GM12878 (cell line): ENCODE measurements at regions not wholly inside any gene's neighbourhood (a gene's known extent, or its start where the extent isn't known, plus 50 kb on each side); places are given as distances from the start of the nearest gene placed in this dataset.

Experiments used
- ATAC-seq: fragments of 200-7000 bp; cut with Tn5 transposase; 3 replicates; pipeline ENCODE4 v1.9.1; 2020; ENCODE audit warnings: mild to moderate bottlenecking, moderate library complexity
- BruUV-seq: library from RNA; stranded (reverse); fragments of 400-500 nt; replicated peaks from 2 replicates; lab custom pipeline; 2021; lab: Mats Ljungman, UMichigan
- CTCF ChIA-PET: fragments of 300-600 bp; sonication (Branson Sonifier 250); formaldehyde crosslinking; extraction: SDS; loops from one replicate; lab custom pipeline; 2021; ENCODE audit warnings: inconsistent platforms; lab: Yijun Ruan, JAX
- POLR2A ChIA-PET: fragments of 350-600 bp; formaldehyde crosslinking; extraction: SDS; loops from one replicate; lab custom pipeline; 2021; ENCODE audit warnings: inconsistent platforms; lab: Charles Lee
- RAD21 ChIA-PET: fragments of 300-600 bp; sonication (Branson Sonifier 250); formaldehyde crosslinking; loops from one replicate; lab custom pipeline; 2023; ENCODE audit warnings: antibody characterized with exemption; ENCODE audit not compliant: unreplicated experiment; lab: Charles Lee
- SMC1A ChIA-PET: fragments of 300-600 bp; sonication (Branson Sonifier 250); formaldehyde crosslinking; loops from one replicate; lab custom pipeline; 2023; ENCODE audit not compliant: unreplicated experiment, uncharacterized antibody; lab: Charles Lee
- DNase-seq: peaks from one replicate; pipeline ENCODE4 v3.0.0-alpha.2; 2011; ENCODE audit warnings: low read depth, low spot score
- FAIRE-seq: peaks from 3 replicates; lab custom pipeline; 2011; peaks lifted over from hg19 to GRCh38; lab: Jason Lieb, UNC
- H2AFZ ChIP-seq: 2 replicates; pipeline ENCODE4 v1.6.0; 2011; ENCODE audit warnings: low read depth, low read length, control low read depth; ENCODE audit not compliant: control insufficient read depth
- H3K27ac ChIP-seq: 2 replicates; pipeline ENCODE4 v1.5.1; 2011; ENCODE audit warnings: control low read depth; ENCODE audit not compliant: control insufficient read depth, insufficient read depth
- H3K27me3 ChIP-seq, 2 experiments: replicated peaks in 1 of 2; 2 replicates each; pipeline versions ENCODE4 v1.6.0 to v1.6.1; 2011; ENCODE audit warnings: low read length in 1 of 2; ENCODE audit not compliant: control insufficient read depth in 2 of 2, insufficient read depth in 2 of 2
- H3K36me3 ChIP-seq, 2 experiments: 2 replicates each; pipeline ENCODE4 v1.5.1; 2011; ENCODE audit warnings: low read length in 1 of 2; ENCODE audit not compliant: control insufficient read depth in 2 of 2, insufficient read depth in 2 of 2
- H3K4me1 ChIP-seq: 2 replicates; pipeline ENCODE4 v1.6.1; 2011; ENCODE audit warnings: mild to moderate bottlenecking, low read length, moderate library complexity, mixed read lengths; ENCODE audit not compliant: control insufficient read depth, insufficient read depth
- H3K4me2 ChIP-seq: 2 replicates; pipeline ENCODE4 v1.6.0; 2011; ENCODE audit warnings: control low read depth; ENCODE audit not compliant: control insufficient read depth, insufficient read depth
- H3K4me3 ChIP-seq: fragments of 200-600 bp; sonication (generic); 2 replicates; pipeline ENCODE4 v1.5.1; 2016
- H3K79me2 ChIP-seq: 2 replicates; pipeline ENCODE4 v1.6.0; 2011; ENCODE audit warnings: low read length; ENCODE audit not compliant: control insufficient read depth, insufficient read depth
- H3K9ac ChIP-seq: 2 replicates; pipeline ENCODE4 v1.8.0; 2011; ENCODE audit warnings: low read length, control low read depth, mixed read lengths; ENCODE audit not compliant: control insufficient read depth, insufficient read depth
- H3K9me3 ChIP-seq: replicated peaks from 3 replicates; pipeline ENCODE4 v1.5.1; 2011; ENCODE audit warnings: mild to moderate bottlenecking, low read length; ENCODE audit not compliant: control insufficient read depth, insufficient read depth
- H4K20me1 ChIP-seq: 2 replicates; pipeline ENCODE4 v1.6.0; 2011; ENCODE audit not compliant: control insufficient read depth, insufficient read depth
- BMI1 ChIP-seq: fragments of 450-650 bp; IDR thresholded peaks from 2 replicates; pipeline ENCODE4 v1.6.1; 2016; ENCODE audit warnings: mild to moderate bottlenecking, moderate library complexity, borderline replicate concordance
- FOXM1 ChIP-seq: IDR thresholded peaks from 2 replicates; pipeline ENCODE4 v1.6.1; 2012; ENCODE audit warnings: low read depth, mild to moderate bottlenecking, inconsistent platforms, low read length, moderate library complexity
- IKZF1 ChIP-seq: fragments of 450-650 bp; conservative IDR thresholded peaks from 2 replicates; pipeline ENCODE4 v1.6.1; 2017; ENCODE audit warnings: antibody characterized with exemption, mild to moderate bottlenecking
- IRF4 ChIP-seq: IDR thresholded peaks from 2 replicates; pipeline ENCODE4 v1.6.1; 2011; ENCODE audit warnings: low read depth, low read length
- NBN ChIP-seq: fragments of 450-650 bp; IDR thresholded peaks from 2 replicates; pipeline ENCODE4 v1.6.1; 2016
- NFYA ChIP-seq: IDR thresholded peaks from 2 replicates; pipeline ENCODE4 v1.6.1; 2011; ENCODE audit warnings: low read depth, mild to moderate bottlenecking, low read length, improper control_type of control experiment, borderline replicate concordance
- RAD21 ChIP-seq: IDR thresholded peaks from 2 replicates; pipeline ENCODE4 v1.6.1; 2011; ENCODE audit warnings: mild to moderate bottlenecking, low read depth, low read length, moderate library complexity; ENCODE audit not compliant: insufficient read depth
- RUNX3 ChIP-seq: IDR thresholded peaks from 2 replicates; pipeline ENCODE4 v1.6.1; 2012; ENCODE audit warnings: low read length, inconsistent platforms
- TCF12 ChIP-seq: IDR thresholded peaks from 2 replicates; pipeline ENCODE4 v1.6.1; 2011; ENCODE audit warnings: low read depth, mild to moderate bottlenecking, low read length
- YBX1 ChIP-seq: fragments of 450-650 bp; IDR thresholded peaks from 2 replicates; pipeline ENCODE4 v1.6.1; 2016; ENCODE audit warnings: antibody characterized with exemption
- ZBED1 ChIP-seq: IDR thresholded peaks from 2 replicates; pipeline ENCODE4 v1.6.1; 2016; ENCODE audit warnings: borderline replicate concordance
- WGBS: methylation state at CpG from one replicate; pipeline ENCODE4 v1.1.6; 2016; ENCODE audit warnings: low lambda C conversion rate; ENCODE audit not compliant: insufficient replicate concordance, insufficient coverage; ENCODE audit errors: missing lambda C conversion rate; 5-methylcytosine and 5-hydroxymethylcytosine counted together
- in situ Hi-C: fragments of 300-500 bp; cut with MboI; formaldehyde crosslinking; loops from 9 replicates; pipeline ENCODE4 v1.14.3; 2018; ENCODE audit warnings: mixed read lengths
- intact Hi-C: fragments of 100-400 bp; cut with micrococcal nuclease; formaldehyde crosslinking; loops from one replicate; pipeline ENCODE4 v1.14.2; 2022; ENCODE audit not compliant: unreplicated experiment
- TF ChIP-seq, protein P1 (sequence below): fragments of 450-650 bp; IDR thresholded peaks from 2 replicates; pipeline ENCODE4 v1.6.1; 2017; ENCODE audit warnings: mild to moderate bottlenecking, low read depth, inconsistent platforms; ENCODE audit not compliant: poor library complexity, severe bottlenecking
- TF ChIP-seq, protein P2 (sequence below): IDR thresholded peaks from 2 replicates; pipeline ENCODE4 v1.6.1; 2011; ENCODE audit warnings: low read depth, low read length, improper control_type of control experiment, borderline replicate concordance
- TF ChIP-seq, protein P3 (sequence below): fragments of 450-650 bp; IDR thresholded peaks from 2 replicates; pipeline ENCODE4 v1.6.1; 2018; ENCODE audit warnings: borderline replicate concordance, mild to moderate bottlenecking; ENCODE audit not compliant: partially characterized antibody

DNA sequence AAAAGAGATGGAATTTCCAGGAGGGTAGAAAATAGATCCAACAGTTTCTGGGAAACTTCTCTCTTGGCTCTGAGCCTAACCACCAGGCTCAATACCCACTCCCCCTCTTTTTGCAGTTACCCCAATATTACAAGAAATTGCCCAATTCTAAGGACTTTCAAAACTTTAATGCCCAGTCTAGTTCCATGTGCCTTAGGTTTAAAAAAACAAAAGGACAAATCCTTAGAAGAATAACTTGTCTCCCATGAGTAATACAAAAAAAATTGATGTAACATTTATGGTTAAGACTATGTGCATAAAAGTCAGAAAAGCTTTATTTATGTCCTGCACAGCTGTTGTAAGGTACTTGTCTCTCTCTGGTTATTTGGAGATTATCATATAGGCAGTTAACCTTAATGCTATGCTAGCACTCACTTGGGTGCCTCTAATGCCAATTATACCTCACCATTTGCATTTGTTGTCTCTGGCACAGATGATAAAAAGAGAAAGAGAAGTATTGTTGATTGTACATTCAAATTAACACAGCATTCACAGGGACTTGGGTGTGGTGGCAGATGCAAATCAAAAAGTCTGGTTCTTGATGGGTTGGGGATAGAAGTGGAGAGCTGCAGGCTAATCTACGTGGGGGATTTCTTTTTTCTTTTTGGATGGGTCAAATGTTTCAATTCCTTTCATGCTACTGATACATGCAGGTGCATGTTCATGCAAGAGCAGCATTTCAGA is 159.4 kb downstream of the PIK3R1 start (continued):
- TF ChIP-seq, protein P1, sequence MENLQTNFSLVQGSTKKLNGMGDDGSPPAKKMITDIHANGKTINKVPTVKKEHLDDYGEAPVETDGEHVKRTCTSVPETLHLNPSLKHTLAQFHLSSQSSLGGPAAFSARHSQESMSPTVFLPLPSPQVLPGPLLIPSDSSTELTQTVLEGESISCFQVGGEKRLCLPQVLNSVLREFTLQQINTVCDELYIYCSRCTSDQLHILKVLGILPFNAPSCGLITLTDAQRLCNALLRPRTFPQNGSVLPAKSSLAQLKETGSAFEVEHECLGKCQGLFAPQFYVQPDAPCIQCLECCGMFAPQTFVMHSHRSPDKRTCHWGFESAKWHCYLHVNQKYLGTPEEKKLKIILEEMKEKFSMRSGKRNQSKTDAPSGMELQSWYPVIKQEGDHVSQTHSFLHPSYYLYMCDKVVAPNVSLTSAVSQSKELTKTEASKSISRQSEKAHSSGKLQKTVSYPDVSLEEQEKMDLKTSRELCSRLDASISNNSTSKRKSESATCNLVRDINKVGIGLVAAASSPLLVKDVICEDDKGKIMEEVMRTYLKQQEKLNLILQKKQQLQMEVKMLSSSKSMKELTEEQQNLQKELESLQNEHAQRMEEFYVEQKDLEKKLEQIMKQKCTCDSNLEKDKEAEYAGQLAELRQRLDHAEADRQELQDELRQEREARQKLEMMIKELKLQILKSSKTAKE, result no peak
- no peak for TF ChIP-seq RUNX3
- TF ChIP-seq, protein P2, sequence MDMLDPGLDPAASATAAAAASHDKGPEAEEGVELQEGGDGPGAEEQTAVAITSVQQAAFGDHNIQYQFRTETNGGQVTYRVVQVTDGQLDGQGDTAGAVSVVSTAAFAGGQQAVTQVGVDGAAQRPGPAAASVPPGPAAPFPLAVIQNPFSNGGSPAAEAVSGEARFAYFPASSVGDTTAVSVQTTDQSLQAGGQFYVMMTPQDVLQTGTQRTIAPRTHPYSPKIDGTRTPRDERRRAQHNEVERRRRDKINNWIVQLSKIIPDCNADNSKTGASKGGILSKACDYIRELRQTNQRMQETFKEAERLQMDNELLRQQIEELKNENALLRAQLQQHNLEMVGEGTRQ, result no peak

DNA sequence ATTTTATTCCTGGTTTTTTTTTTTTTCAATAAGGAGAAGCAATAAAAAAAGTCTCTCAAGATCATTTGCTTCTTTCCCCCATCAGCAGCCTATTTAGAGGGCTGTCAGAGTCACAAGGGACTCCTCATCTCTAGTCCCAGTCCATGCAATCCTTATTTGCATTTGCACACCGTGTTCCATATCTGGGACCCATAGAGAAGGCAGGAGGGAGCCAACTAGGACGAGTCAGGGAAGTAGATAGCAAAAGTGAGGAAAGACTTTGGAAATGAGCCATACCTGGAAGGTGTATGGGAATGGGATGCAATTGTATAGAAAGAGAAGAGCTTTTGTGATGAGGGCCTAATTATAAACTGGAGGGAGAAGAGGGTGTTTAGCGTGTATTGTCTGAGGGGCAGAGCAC is 160.0 kb downstream of the PIK3R1 start:
- Histone ChIP-seq H3K4me1 (peaks cover 39% of the 10 kb centered on the region), H3K4me3 (no peak overlapping the region), H3K9me3 (no peaks in the 10 kb centered on the region), H4K20me1 (no peaks in the 10 kb centered on the region), H2AFZ (no peak overlapping the region), H3K27me3 (no peaks in the 10 kb centered on the region; a peak in 1 of 4 replicates), H3K27ac (no peak overlapping the region), H3K79me2 (no peaks in the 10 kb centered on the region), H3K36me3 (no peaks in the 10 kb centered on the region), H3K4me2 (no peak overlapping the region), H3K9ac (no peak overlapping the region)
- DNase-seq (no peak), FAIRE-seq (no peak), ATAC-seq (no peak)
- ChIA-PET CTCF (interaction anchor here (0.6 to 0.7 kb wide), 2 partner anchors 40 to 91 kb away, joined by 3 read pairs; no protein-coding TSS in a partner anchor), POLR2A (no interaction called here), RAD21 (no interaction called here), SMC1A (interaction anchor here (0.7 to 1.6 kb wide), 3 partner anchors 10 to 44 kb away, joined by 3 to 4 read pairs (median 3); no protein-coding TSS in a partner anchor)
- in situ Hi-C loops (no loop called here), intact Hi-C loops (loop anchor here (5.0 kb wide), 3 partner anchors 72 to 87 kb away; no protein-coding TSS in a partner anchor)
- no TSS peak for BruUV-seq
- TF ChIP-seq FOXM1, result no peak
- TF ChIP-seq, protein P3, sequence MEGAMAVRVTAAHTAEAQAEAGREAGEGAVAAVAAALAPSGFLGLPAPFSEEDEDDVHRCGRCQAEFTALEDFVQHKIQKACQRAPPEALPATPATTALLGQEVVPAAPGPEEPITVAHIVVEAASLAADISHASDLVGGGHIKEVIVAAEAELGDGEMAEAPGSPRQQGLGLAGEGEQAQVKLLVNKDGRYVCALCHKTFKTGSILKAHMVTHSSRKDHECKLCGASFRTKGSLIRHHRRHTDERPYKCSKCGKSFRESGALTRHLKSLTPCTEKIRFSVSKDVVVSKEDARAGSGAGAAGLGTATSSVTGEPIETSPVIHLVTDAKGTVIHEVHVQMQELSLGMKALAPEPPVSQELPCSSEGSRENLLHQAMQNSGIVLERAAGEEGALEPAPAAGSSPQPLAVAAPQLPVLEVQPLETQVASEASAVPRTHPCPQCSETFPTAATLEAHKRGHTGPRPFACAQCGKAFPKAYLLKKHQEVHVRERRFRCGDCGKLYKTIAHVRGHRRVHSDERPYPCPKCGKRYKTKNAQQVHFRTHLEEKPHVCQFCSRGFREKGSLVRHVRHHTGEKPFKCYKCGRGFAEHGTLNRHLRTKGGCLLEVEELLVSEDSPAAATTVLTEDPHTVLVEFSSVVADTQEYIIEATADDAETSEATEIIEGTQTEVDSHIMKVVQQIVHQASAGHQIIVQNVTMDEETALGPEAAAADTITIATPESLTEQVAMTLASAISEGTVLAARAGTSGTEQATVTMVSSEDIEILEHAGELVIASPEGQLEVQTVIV, result no peak
- TF ChIP-seq ZBED1, result no peak
- no peak for TF ChIP-seq NBN
- TF ChIP-seq NFYA, result no peak
- TF ChIP-seq YBX1, result no peak
- TF ChIP-seq BMI1, result no peak
- TF ChIP-seq IKZF1, result no peak
- TF ChIP-seq RAD21, result no peak
- no peak for TF ChIP-seq IRF4
- TF ChIP-seq TCF12, result no peak
- WGBS, result 30% methylated on average over 3 of the region's 3 CpGs
